Glutamatergic neuron (in vitro differentiated cells): ENCODE measurements at regions not wholly inside any gene's neighbourhood (a gene's known extent, or its start where the extent isn't known, plus 50 kb on each side); places are given as distances from the start of the nearest gene placed in this dataset.

Experiments
- DNase-seq: peaks from one replicate; pipeline ENCODE4 v3.0.0; 2022
- H3K27ac Mint-ChIP-seq: one replicate; pipeline ENCODE4 v1.8.0; 2020; ENCODE audit warnings: mild to moderate bottlenecking, mixed read lengths, inconsistent platforms; ENCODE audit not compliant: unreplicated experiment
- H3K27me3 Mint-ChIP-seq: one replicate; pipeline ENCODE4 v1.8.0; 2020; ENCODE audit warnings: mild to moderate bottlenecking, moderate library complexity, mixed read lengths, inconsistent platforms; ENCODE audit not compliant: unreplicated experiment
- H3K36me3 Mint-ChIP-seq: one replicate; pipeline ENCODE4 v1.8.0; 2020; ENCODE audit warnings: mild to moderate bottlenecking, mixed read lengths, inconsistent platforms; ENCODE audit not compliant: unreplicated experiment
- H3K4me1 Mint-ChIP-seq: one replicate; pipeline ENCODE4 v1.8.0; 2020; ENCODE audit warnings: mild to moderate bottlenecking, low read depth, mixed read lengths, inconsistent platforms; ENCODE audit not compliant: unreplicated experiment
- H3K4me3 Mint-ChIP-seq: one replicate; pipeline ENCODE4 v1.8.0; 2020; ENCODE audit warnings: mild to moderate bottlenecking, mixed read lengths, inconsistent platforms; ENCODE audit not compliant: unreplicated experiment
- H3K9me3 Mint-ChIP-seq: one replicate; pipeline ENCODE4 v1.8.0; 2020; ENCODE audit warnings: mild to moderate bottlenecking, moderate library complexity, mixed read lengths, inconsistent platforms; ENCODE audit not compliant: unreplicated experiment
- TF ChIP-seq, protein P1 (sequence below): fragments of 200-600 bp; sonication (generic); IDR thresholded peaks from one replicate; pipeline ENCODE4 v1.5.0; 2021; ENCODE audit not compliant: partially characterized antibody, unreplicated experiment

GRCh38 chr11:70804139-70804837, 406.0 kb downstream of the CTTN start:
- Mint-ChIP-seq H3K36me3 (peaks cover 8% of the 10 kb centered on the region), H3K4me3 (no peak overlapping the region), H3K4me1 (no peaks in the 10 kb centered on the region), H3K27me3 (peaks cover 9% of the 10 kb centered on the region), H3K27ac (no peak overlapping the region), H3K9me3 (peaks cover 2% of the 10 kb centered on the region)
- TF ChIP-seq, protein P1, sequence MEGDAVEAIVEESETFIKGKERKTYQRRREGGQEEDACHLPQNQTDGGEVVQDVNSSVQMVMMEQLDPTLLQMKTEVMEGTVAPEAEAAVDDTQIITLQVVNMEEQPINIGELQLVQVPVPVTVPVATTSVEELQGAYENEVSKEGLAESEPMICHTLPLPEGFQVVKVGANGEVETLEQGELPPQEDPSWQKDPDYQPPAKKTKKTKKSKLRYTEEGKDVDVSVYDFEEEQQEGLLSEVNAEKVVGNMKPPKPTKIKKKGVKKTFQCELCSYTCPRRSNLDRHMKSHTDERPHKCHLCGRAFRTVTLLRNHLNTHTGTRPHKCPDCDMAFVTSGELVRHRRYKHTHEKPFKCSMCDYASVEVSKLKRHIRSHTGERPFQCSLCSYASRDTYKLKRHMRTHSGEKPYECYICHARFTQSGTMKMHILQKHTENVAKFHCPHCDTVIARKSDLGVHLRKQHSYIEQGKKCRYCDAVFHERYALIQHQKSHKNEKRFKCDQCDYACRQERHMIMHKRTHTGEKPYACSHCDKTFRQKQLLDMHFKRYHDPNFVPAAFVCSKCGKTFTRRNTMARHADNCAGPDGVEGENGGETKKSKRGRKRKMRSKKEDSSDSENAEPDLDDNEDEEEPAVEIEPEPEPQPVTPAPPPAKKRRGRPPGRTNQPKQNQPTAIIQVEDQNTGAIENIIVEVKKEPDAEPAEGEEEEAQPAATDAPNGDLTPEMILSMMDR = no peak
- DNase-seq = no peak

- TF ChIP-seq, protein P1 = no peak
- H3K4me1 Mint-ChIP-seq = no peaks in the 10 kb centered on the region
- peaks cover 8% of the 10 kb centered on the region for H3K36me3 Mint-ChIP-seq
- DNase-seq = no peak
- H3K27ac Mint-ChIP-seq = no peak overlapping the region
- H3K9me3 Mint-ChIP-seq = peaks cover 2% of the 10 kb centered on the region
- no peak overlapping the region for H3K4me3 Mint-ChIP-seq
- H3K27me3 Mint-ChIP-seq = peaks cover 9% of the 10 kb centered on the region
Measured at GRCh38 chr11:70805243-70805642, 406.9 kb downstream of the CTTN start.

DNA sequence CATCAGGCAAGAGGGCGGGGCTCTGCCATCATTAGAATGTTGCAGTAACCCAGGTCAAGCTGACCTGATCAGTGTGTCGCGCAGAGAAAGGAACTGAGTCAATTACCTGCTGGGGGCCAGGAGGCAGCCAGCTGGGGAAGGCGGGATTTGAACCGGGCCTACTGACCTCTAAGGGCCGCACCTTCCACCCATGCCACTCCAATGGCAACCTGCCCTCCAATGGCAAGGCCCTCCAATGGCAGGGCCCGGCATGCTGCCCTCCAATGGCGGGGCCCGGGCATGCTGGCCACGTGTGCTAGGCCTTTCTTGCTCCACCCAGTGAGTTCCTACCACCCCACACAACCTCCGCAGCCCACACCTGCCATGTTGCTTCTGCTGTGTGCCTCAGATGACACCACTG, 407.6 kb downstream of the CTTN start:
- Mint-ChIP-seq H3K4me1 (no peaks in the 10 kb centered on the region), H3K4me3 (no peak overlapping the region), H3K36me3 (peaks cover 8% of the 10 kb centered on the region), H3K27ac (no peak overlapping the region), H3K27me3 (peaks cover 9% of the 10 kb centered on the region), H3K9me3 (peaks cover 2% of the 10 kb centered on the region)
- TF ChIP-seq, protein P1 = no peak
- no peak for DNase-seq

GRCh38 chr11:70806461-70807194, 408.3 kb downstream of the CTTN start:
- H3K27me3 Mint-ChIP-seq = peaks cover 11% of the 10 kb centered on the region
- H3K4me1 Mint-ChIP-seq = no peaks in the 10 kb centered on the region
- peaks cover 2% of the 10 kb centered on the region for H3K9me3 Mint-ChIP-seq
- H3K4me3 Mint-ChIP-seq = no peak overlapping the region
- TF ChIP-seq, protein P1 = no peak
- no peak for DNase-seq
- H3K36me3 Mint-ChIP-seq = peaks cover 11% of the 10 kb centered on the region
- no peak overlapping the region for H3K27ac Mint-ChIP-seq

- no peak overlapping the region for H3K27ac Mint-ChIP-seq
- peaks cover 13% of the 10 kb centered on the region for H3K36me3 Mint-ChIP-seq
- H3K4me1 Mint-ChIP-seq = no peaks in the 10 kb centered on the region
- H3K4me3 Mint-ChIP-seq = no peak overlapping the region
- TF ChIP-seq, protein P1 = no peak
- peaks cover 5% of the 10 kb centered on the region for H3K9me3 Mint-ChIP-seq
- no peak for DNase-seq
- H3K27me3 Mint-ChIP-seq = peaks cover 13% of the 10 kb centered on the region
Measured at GRCh38 chr11:70807195-70807543, 408.8 kb downstream of the CTTN start.
